ENCODE measurements at regions not wholly inside any gene's neighbourhood (a gene's known extent, or its start where the extent isn't known, plus 50 kb on each side); places are given as distances from the start of the nearest gene placed in this dataset.

DNA sequence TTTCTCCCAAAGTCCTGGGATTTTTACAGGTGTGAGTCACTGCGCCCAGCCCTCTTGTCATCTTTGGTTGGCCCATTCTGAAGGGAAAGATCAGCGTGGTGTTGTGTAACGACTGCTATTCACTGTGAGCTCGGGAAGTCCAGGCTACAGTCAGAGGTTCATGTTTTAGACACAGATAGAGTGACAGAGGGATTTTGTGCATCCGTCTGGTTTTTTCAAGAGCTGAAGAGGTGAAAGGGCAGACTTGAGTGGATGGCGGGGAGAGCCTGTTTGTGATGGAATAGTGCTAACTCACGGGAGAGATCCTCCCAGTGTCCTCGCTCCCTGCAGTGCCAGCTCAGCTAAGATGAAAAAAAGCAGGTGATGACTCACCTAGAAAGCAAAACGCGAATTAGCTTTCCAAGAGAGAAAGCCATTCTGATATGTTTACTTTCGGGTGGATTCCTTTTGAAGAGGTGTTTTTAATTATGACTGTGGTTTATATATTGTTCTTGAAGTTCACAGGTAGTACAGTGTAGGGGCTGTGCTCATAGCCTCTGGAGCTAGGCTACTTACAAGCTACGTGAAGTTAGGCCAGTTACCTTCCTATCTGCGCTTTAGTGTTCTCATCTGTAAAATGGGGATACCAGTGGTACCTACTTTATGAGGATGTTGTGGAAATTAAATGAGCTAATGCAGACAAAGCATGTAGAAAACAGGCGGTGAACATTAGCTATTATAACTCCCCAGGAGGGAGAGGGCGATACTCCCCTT is 67.2 kb downstream of the C11orf91 start:
- Histone ChIP-seq H2AFZ (ENCODE audit: low read depth, low read length) (no peak overlapping the region), H3K27me3 (ENCODE audit: control insufficient read depth in 2 of 2, insufficient read depth in 2 of 2, low read length in 2 of 2) (peaks cover 4 to 15% of the 10 kb centered on the region in 2 experiments; a peak in 3 of 5 replicates), H3K9me3 (replicated peaks; ENCODE audit: control insufficient read depth, insufficient read depth, low read depth, low read length) (no peaks in the 10 kb centered on the region), H3K27ac (ENCODE audit: extremely low read depth, low read depth, low read length) (no peak overlapping the region), H3K79me2 (ENCODE audit: control insufficient read depth, insufficient read depth, low read length) (no peaks in the 10 kb centered on the region), H3K9me1 (ENCODE audit: control insufficient read depth, insufficient read depth, low read length) (no peaks in the 10 kb centered on the region), H4K20me1 (replicated peaks; ENCODE audit: control insufficient read depth, insufficient read depth, low read length) (no peaks in the 10 kb centered on the region), H3K4me3 (no peak overlapping the region), H3K4me1 (replicated peaks in 1 of 2; ENCODE audit: control insufficient read depth in 2 of 2, insufficient read depth in 2 of 2, low read length in 2 of 2) (no peaks in the 10 kb centered on the region), H3K36me3 (ENCODE audit: control insufficient read depth, insufficient read depth, low read length) (no peaks in the 10 kb centered on the region), H3K4me2 (ENCODE audit: insufficient read depth, low read length) (no peak overlapping the region), H3K9ac (ENCODE audit: insufficient read depth in 1 of 2, low read depth in 2 of 2, low read length in 2 of 2) (no peak overlapping the region)
- no TSS peak for BruUV-seq (replicated peaks)
- WGBS (ENCODE audit: insufficient coverage, low coverage, missing lambda C conversion rate) = under 1% methylated on average over 15 of the region's 15 CpGs
- TF ChIP-seq, protein P1, sequence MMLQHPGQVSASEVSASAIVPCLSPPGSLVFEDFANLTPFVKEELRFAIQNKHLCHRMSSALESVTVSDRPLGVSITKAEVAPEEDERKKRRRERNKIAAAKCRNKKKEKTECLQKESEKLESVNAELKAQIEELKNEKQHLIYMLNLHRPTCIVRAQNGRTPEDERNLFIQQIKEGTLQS (IDR thresholded peaks at IDR 0.05) = peak; percentile 22; the same call in 1 of the 2 replicates
- TF ChIP-seq, protein P1 (CRISPR knock-in tag; conservative IDR thresholded peaks at IDR 0.05) = no peak
- TF ChIP-seq, protein P2, sequence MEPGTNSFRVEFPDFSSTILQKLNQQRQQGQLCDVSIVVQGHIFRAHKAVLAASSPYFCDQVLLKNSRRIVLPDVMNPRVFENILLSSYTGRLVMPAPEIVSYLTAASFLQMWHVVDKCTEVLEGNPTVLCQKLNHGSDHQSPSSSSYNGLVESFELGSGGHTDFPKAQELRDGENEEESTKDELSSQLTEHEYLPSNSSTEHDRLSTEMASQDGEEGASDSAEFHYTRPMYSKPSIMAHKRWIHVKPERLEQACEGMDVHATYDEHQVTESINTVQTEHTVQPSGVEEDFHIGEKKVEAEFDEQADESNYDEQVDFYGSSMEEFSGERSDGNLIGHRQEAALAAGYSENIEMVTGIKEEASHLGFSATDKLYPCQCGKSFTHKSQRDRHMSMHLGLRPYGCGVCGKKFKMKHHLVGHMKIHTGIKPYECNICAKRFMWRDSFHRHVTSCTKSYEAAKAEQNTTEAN (CRISPR knock-in tag; IDR thresholded peaks at IDR 0.05) = no peak
- peak; percentile 17 for TF ChIP-seq RBM25 (IDR thresholded peaks at IDR 0.05; ENCODE audit: low read depth, low read length, severe bottlenecking)
- POLR2A ChIA-PET = interaction anchor here (0.8 kb wide), 2 partner anchors 10 to 15 kb away, joined by 3 read pairs; no protein-coding TSS in a partner anchor
- in situ Hi-C loops (cut with MboI) = no loop called here
- no peak for FAIRE-seq
- DNase-seq (ENCODE audit: extremely low read depth in 1 of 4, low spot score in 3 of 4) = no peak
- intact Hi-C loops (cut with micrococcal nuclease) = no loop called here
- CTCF ChIA-PET (ENCODE audit: low intra/inter-chr PET ratio) = no interaction called here
- ATAC-seq = no peak

Measured in K562 (cell line).